Renal cortical epithelial cell (primary cell): ENCODE measurements at regions not wholly inside any gene's neighbourhood (a gene's known extent, or its start where the extent isn't known, plus 50 kb on each side); places are given as distances from the start of the nearest gene placed in this dataset.
"Not testable (repeated sequence)": the region's sequence is repeated elsewhere in the genome, so short reads cannot be mapped to it uniquely, and the experiment has no call there.

Source experiments
- DNase-seq: peaks from one replicate; pipeline ENCODE4 v3.0.0-alpha.2; 2011; ENCODE audit warnings: low read depth

GRCh38 chr22:49721211-49721763 is 106.4 kb downstream of the BRD1 start:
- no peak for DNase-seq

- no peak for DNase-seq
These were observed 107.3 kb downstream of the BRD1 start for GRCh38 chr22:49720279-49720959.

- DNase-seq, result no peak
These were observed 108.6 kb downstream of the BRD1 start for GRCh38 chr22:49719046-49719445.

- no peak for DNase-seq
These were observed 109.3 kb downstream of the BRD1 start for GRCh38 chr22:49718396-49718795.

GRCh38 chr22:49717322-49717919 is 110.3 kb downstream of the BRD1 start:
- no peak for DNase-seq

GRCh38 chr22:49716441-49716840 is 111.2 kb downstream of the BRD1 start:
- DNase-seq, result no peak

- DNase-seq, result no peak
These were observed 112.2 kb downstream of the BRD1 start for GRCh38 chr22:49715450-49715849.

GRCh38 chr22:49713003-49713402 is 114.7 kb downstream of the BRD1 start:
- DNase-seq, result no peak

- no peak for DNase-seq
These were observed 115.4 kb downstream of the BRD1 start for GRCh38 chr22:49712195-49712791.

GRCh38 chr22:49710746-49711145 is 116.9 kb downstream of the BRD1 start:
- no peak for DNase-seq

GRCh38 chr22:49709464-49709863 is 118.2 kb downstream of the BRD1 start:
- no peak for DNase-seq

GRCh38 chr22:49705972-49706352 is 121.7 kb downstream of the BRD1 start:
- no peak for DNase-seq

- DNase-seq, result no peak
These were observed 122.3 kb downstream of the BRD1 start for GRCh38 chr22:49705216-49705971.

GRCh38 chr22:49704345-49705215 is 123.1 kb downstream of the BRD1 start:
- DNase-seq, result no peak

- no peak for DNase-seq
These were observed 123.7 kb downstream of the BRD1 start for GRCh38 chr22:49703990-49704344.

GRCh38 chr22:49703505-49703904 is 124.2 kb downstream of the BRD1 start:
- DNase-seq, result no peak

GRCh38 chr22:49702068-49702397 is 125.6 kb downstream of the BRD1 start:
- no peak for DNase-seq

GRCh38 chr22:49701380-49702067 is 126.1 kb downstream of the BRD1 start:
- no peak for DNase-seq

GRCh38 chr22:49699928-49700498 is 127.7 kb downstream of the BRD1 start:
- DNase-seq, result no peak

GRCh38 chr22:49699476-49699875 is 128.2 kb downstream of the BRD1 start:
- DNase-seq, result no peak

- not testable (repeated sequence) for DNase-seq
These were observed 129.1 kb downstream of the BRD1 start for GRCh38 chr22:49698616-49699015.
